WTC11 (cell line): ENCODE measurements at regions not wholly inside any gene's neighbourhood (a gene's known extent, or its start where the extent isn't known, plus 50 kb on each side); places are given as distances from the start of the nearest gene placed in this dataset.

Experiments
- ATAC-seq: fragments of 200-7000 bp; cut with Tn5 transposase; 2 replicates; pipeline ENCODE4 v1.10.0; 2021; ENCODE audit warnings: mild to moderate bottlenecking, moderate library complexity
- CTCF ChIA-PET: fragments of 300-600 bp; sonication (Branson Sonifier 250); formaldehyde crosslinking; loops from one replicate; lab custom pipeline; 2021; ENCODE audit warnings: antibody characterized with exemption; lab: Charles Lee
- POLR2A ChIA-PET: fragments of 350-600 bp; sonication (Branson Sonifier 250); formaldehyde crosslinking; loops from one replicate; lab custom pipeline; 2021; ENCODE audit warnings: antibody characterized with exemption; lab: Charles Lee
- DNase-seq: peaks from one replicate; pipeline ENCODE4 v3.0.0; 2021; ENCODE audit warnings: low spot score
- H3K27ac Mint-ChIP-seq: 2 replicates; pipeline ENCODE4 v1.8.0; 2021; ENCODE audit warnings: mixed read lengths
- H3K27me3 Mint-ChIP-seq: 2 replicates; pipeline ENCODE4 v1.8.0; 2021; ENCODE audit warnings: low read depth, mild to moderate bottlenecking, moderate library complexity, mixed read lengths
- H3K36me3 Mint-ChIP-seq: 2 replicates; pipeline ENCODE4 v1.8.0; 2021; ENCODE audit warnings: mixed read lengths
- H3K4me1 Mint-ChIP-seq: 2 replicates; pipeline ENCODE4 v1.8.0; 2022; ENCODE audit warnings: mixed read lengths
- H3K4me3 Mint-ChIP-seq: 2 replicates; pipeline ENCODE4 v1.8.0; 2021; ENCODE audit warnings: mild to moderate bottlenecking, moderate library complexity, mixed read lengths
- H3K9me3 Mint-ChIP-seq: 2 replicates; pipeline ENCODE4 v1.8.0; 2021; ENCODE audit warnings: mixed read lengths
- ELF4 ChIP-seq: sonication (generic); formaldehyde crosslinking; IDR thresholded peaks from 2 replicates; pipeline ENCODE4 v1.8.1; 2022; ENCODE audit warnings: low read depth, mild to moderate bottlenecking, moderate library complexity, missing genetic modification reagents
- ETV6 ChIP-seq: sonication (generic); formaldehyde crosslinking; IDR thresholded peaks from 2 replicates; pipeline ENCODE4 v1.8.1; 2022; ENCODE audit warnings: mild to moderate bottlenecking, missing genetic modification reagents
- FOXK1 ChIP-seq: sonication (generic); formaldehyde crosslinking; IDR thresholded peaks from 2 replicates; pipeline ENCODE4 v1.8.0; 2022; ENCODE audit warnings: mild to moderate bottlenecking, moderate library complexity, missing genetic modification reagents
- GABPB1 ChIP-seq: sonication (generic); formaldehyde crosslinking; IDR thresholded peaks from 2 replicates; pipeline ENCODE4 v1.8.1; 2023; ENCODE audit warnings: mild to moderate bottlenecking, missing genetic modification reagents
- OVOL2 ChIP-seq: fragments of 250-450 bp; sonication (Bioruptor Pico); IDR thresholded peaks from 2 replicates; pipeline ENCODE4 v1.9.0; 2021; ENCODE audit warnings: mild to moderate bottlenecking, borderline replicate concordance
- SMAD3 ChIP-seq: sonication (generic); formaldehyde crosslinking; IDR thresholded peaks from 2 replicates; pipeline ENCODE4 v1.8.0; 2022; ENCODE audit warnings: missing genetic modification reagents, mild to moderate bottlenecking, borderline replicate concordance
- SOX15 ChIP-seq: fragments of 250-450 bp; sonication (Bioruptor Pico); IDR thresholded peaks from 2 replicates; pipeline ENCODE4 v1.9.0; 2021; ENCODE audit warnings: mild to moderate bottlenecking
- TEAD1 ChIP-seq: sonication (generic); formaldehyde crosslinking; IDR thresholded peaks from 2 replicates; pipeline ENCODE4 v1.8.0; 2022; ENCODE audit warnings: mild to moderate bottlenecking, missing genetic modification reagents
- ZBTB21 ChIP-seq: sonication (generic); formaldehyde crosslinking; IDR thresholded peaks from 2 replicates; pipeline ENCODE4 v1.8.1; 2023; ENCODE audit warnings: mild to moderate bottlenecking, missing genetic modification reagents, borderline replicate concordance
- ZMAT4 ChIP-seq: fragments of 250-450 bp; sonication (Bioruptor Pico); IDR thresholded peaks from 2 replicates; pipeline ENCODE4 v1.9.0; 2021; ENCODE audit warnings: mild to moderate bottlenecking
- ZNF121 ChIP-seq: sonication (generic); formaldehyde crosslinking; IDR thresholded peaks from 2 replicates; pipeline ENCODE4 v1.8.0; 2023; ENCODE audit warnings: missing genetic modification reagents
- ZNF532 ChIP-seq: fragments of 250-450 bp; sonication (Bioruptor Pico); IDR thresholded peaks from 2 replicates; pipeline ENCODE4 v1.9.0; 2021; ENCODE audit warnings: mild to moderate bottlenecking, borderline replicate concordance
- ZNF671 ChIP-seq: fragments of 250-450 bp; sonication (Bioruptor Pico); IDR thresholded peaks from 2 replicates; pipeline ENCODE4 v1.8.0; 2021; ENCODE audit warnings: mild to moderate bottlenecking
- TF ChIP-seq, protein P1 (sequence below): sonication (generic); formaldehyde crosslinking; IDR thresholded peaks from 2 replicates; pipeline ENCODE4 v1.8.1; 2023; ENCODE audit warnings: mild to moderate bottlenecking, moderate library complexity, missing genetic modification reagents
- TF ChIP-seq, protein P2 (sequence below): fragments of 200-600 bp; IDR thresholded peaks from 2 replicates; pipeline ENCODE4 v1.8.0; 2022; ENCODE audit warnings: antibody characterized with exemption
- TF ChIP-seq, protein P3 (sequence below): sonication (generic); formaldehyde crosslinking; IDR thresholded peaks from 2 replicates; pipeline ENCODE4 v1.8.1; 2023; ENCODE audit warnings: mild to moderate bottlenecking, missing genetic modification reagents

DNA sequence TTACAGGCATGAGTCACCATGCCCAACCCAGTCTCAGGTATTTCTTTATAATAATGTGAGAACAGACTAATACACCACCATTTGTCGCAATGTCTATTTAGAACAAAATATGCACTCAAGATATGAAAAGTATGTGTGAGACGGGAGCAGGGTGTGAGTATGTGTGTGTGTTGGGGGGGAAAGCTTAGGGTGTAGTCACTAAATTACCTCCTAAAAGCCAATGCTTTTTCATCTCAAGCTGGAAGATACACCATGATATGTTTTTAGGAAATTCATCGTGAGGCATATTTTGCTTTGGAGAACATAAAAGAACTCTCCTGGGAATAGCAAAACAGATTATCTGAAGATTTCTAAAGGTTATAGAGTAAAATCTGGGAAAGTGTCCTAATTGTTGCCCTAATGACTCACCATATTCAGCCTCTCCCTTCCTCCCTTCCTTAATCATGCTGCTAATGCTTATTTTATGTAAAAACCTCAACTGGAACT lies 262.7 kb downstream of the PDHA2 start:
- H3K27me3 Mint-ChIP-seq, result no peaks in the 10 kb centered on the region
- POLR2A ChIA-PET, result no interaction called here
- DNase-seq, result no peak
- H3K9me3 Mint-ChIP-seq, result peaks cover 16% of the 10 kb centered on the region
- no peak overlapping the region for H3K27ac Mint-ChIP-seq
- 0 out of 2 replicates have a peak, but pooled peaks cover 4% of the 10 kb centered on the region for H3K4me1 Mint-ChIP-seq
- no peak overlapping the region for H3K4me3 Mint-ChIP-seq
- no peak for ATAC-seq
- H3K36me3 Mint-ChIP-seq, result peaks cover 2% of the 10 kb centered on the region; the same call in 1 of the 2 replicates
- TF ChIP-seq ZBTB21 (no peak), ZMAT4 (no peak), SOX15 (CRISPR knock-in tag) (no peak), TEAD1 (CRISPR knock-in tag) (no peak), SMAD3 (CRISPR knock-in tag) (no peak), OVOL2 (CRISPR knock-in tag) (no peak), ELF4 (no peak), GABPB1 (CRISPR knock-in tag) (no peak), ZNF532 (no peak), ZNF121 (CRISPR knock-in tag) (no peak), ETV6 (CRISPR knock-in tag) (no peak), FOXK1 (no peak)
- TF ChIP-seq, protein P1, sequence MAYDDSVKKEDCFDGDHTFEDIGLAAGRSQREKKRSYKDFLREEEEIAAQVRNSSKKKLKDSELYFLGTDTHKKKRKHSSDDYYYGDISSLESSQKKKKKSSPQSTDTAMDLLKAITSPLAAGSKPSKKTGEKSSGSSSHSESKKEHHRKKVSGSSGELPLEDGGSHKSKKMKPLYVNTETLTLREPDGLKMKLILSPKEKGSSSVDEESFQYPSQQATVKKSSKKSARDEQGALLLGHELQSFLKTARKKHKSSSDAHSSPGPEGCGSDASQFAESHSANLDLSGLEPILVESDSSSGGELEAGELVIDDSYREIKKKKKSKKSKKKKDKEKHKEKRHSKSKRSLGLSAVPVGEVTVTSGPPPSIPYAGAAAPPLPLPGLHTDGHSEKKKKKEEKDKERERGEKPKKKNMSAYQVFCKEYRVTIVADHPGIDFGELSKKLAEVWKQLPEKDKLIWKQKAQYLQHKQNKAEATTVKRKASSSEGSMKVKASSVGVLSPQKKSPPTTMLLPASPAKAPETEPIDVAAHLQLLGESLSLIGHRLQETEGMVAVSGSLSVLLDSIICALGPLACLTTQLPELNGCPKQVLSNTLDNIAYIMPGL (CRISPR knock-in tag), result no peak
- TF ChIP-seq, protein P2, sequence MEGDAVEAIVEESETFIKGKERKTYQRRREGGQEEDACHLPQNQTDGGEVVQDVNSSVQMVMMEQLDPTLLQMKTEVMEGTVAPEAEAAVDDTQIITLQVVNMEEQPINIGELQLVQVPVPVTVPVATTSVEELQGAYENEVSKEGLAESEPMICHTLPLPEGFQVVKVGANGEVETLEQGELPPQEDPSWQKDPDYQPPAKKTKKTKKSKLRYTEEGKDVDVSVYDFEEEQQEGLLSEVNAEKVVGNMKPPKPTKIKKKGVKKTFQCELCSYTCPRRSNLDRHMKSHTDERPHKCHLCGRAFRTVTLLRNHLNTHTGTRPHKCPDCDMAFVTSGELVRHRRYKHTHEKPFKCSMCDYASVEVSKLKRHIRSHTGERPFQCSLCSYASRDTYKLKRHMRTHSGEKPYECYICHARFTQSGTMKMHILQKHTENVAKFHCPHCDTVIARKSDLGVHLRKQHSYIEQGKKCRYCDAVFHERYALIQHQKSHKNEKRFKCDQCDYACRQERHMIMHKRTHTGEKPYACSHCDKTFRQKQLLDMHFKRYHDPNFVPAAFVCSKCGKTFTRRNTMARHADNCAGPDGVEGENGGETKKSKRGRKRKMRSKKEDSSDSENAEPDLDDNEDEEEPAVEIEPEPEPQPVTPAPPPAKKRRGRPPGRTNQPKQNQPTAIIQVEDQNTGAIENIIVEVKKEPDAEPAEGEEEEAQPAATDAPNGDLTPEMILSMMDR, result no peak
- TF ChIP-seq, protein P3, sequence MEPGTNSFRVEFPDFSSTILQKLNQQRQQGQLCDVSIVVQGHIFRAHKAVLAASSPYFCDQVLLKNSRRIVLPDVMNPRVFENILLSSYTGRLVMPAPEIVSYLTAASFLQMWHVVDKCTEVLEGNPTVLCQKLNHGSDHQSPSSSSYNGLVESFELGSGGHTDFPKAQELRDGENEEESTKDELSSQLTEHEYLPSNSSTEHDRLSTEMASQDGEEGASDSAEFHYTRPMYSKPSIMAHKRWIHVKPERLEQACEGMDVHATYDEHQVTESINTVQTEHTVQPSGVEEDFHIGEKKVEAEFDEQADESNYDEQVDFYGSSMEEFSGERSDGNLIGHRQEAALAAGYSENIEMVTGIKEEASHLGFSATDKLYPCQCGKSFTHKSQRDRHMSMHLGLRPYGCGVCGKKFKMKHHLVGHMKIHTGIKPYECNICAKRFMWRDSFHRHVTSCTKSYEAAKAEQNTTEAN (CRISPR knock-in tag), result no peak
- TF ChIP-seq, all 79 proteins: peak for 0
- CTCF ChIA-PET, result no interaction called here

- TF ChIP-seq ZNF671, result no peak
- no peak overlapping the region for H3K27ac Mint-ChIP-seq
- ChIA-PET POLR2A (no interaction called here), CTCF (no interaction called here)
- DNase-seq, result no peak
- H3K4me3 Mint-ChIP-seq, result no peak overlapping the region
- H3K4me1 Mint-ChIP-seq, result 0 out of 2 replicates have a peak, but pooled peaks cover 4% of the 10 kb centered on the region
- ATAC-seq, result no peak
- peaks cover 2% of the 10 kb centered on the region; the same call in 1 of the 2 replicates for H3K36me3 Mint-ChIP-seq
- H3K9me3 Mint-ChIP-seq, result peaks cover 16% of the 10 kb centered on the region
- no peaks in the 10 kb centered on the region for H3K27me3 Mint-ChIP-seq
These were observed 263.2 kb downstream of the PDHA2 start for GRCh38 chr4:96103086-96103485.
